Activated B cell treated with CpG ODN at 0.5 μM for 24 hours (primary cell): ENCODE measurements at regions not wholly inside any gene's neighbourhood (a gene's known extent, or its start where the extent isn't known, plus 50 kb on each side); places are given as distances from the start of the nearest gene placed in this dataset.

Source experiments
- ATAC-seq: fragments of 200-7000 bp; cut with Tn5 transposase; one replicate; pipeline ENCODE4 v1.10.0; 2021; ENCODE audit warnings: low read depth, mild to moderate bottlenecking, moderate library complexity
- CTCF ChIA-PET: fragments of 350-600 bp; sonication (Branson Sonifier 250); formaldehyde crosslinking; loops from one replicate; lab custom pipeline; 2021; ENCODE audit warnings: antibody characterized with exemption; lab: Charles Lee
- POLR2A ChIA-PET: fragments of 350-600 bp; sonication (Branson Sonifier 250); formaldehyde crosslinking; loops from one replicate; lab custom pipeline; 2021; ENCODE audit warnings: antibody characterized with exemption; lab: Charles Lee
- DNase-seq: peaks from one replicate; pipeline ENCODE4 v3.0.0; 2022
- H3K27ac Mint-ChIP-seq: one replicate; pipeline ENCODE4 v1.8.0; 2020; ENCODE audit warnings: mixed read lengths
- H3K27me3 Mint-ChIP-seq: one replicate; pipeline ENCODE4 v1.8.0; 2021; ENCODE audit warnings: mixed read lengths
- H3K36me3 Mint-ChIP-seq: one replicate; pipeline ENCODE4 v1.8.0; 2021; ENCODE audit warnings: low read depth, mixed read lengths
- H3K4me1 Mint-ChIP-seq: one replicate; pipeline ENCODE4 v1.8.0; 2021; ENCODE audit warnings: mixed read lengths
- H3K4me3 Mint-ChIP-seq: one replicate; pipeline ENCODE4 v1.8.0; 2020; ENCODE audit warnings: mild to moderate bottlenecking, mixed read lengths
- H3K9me3 Mint-ChIP-seq: one replicate; pipeline ENCODE4 v1.8.0; 2020; ENCODE audit warnings: mixed read lengths
- intact Hi-C: fragments of 100-400 bp; cut with micrococcal nuclease; formaldehyde crosslinking; loops from one replicate; pipeline ENCODE4 v1.15.1; 2024
- TF ChIP-seq, protein P1 (sequence below): fragments of 200-600 bp; IDR thresholded peaks from one replicate; pipeline ENCODE4 v1.8.0; 2022; ENCODE audit warnings: antibody characterized with exemption, mild to moderate bottlenecking

DNA sequence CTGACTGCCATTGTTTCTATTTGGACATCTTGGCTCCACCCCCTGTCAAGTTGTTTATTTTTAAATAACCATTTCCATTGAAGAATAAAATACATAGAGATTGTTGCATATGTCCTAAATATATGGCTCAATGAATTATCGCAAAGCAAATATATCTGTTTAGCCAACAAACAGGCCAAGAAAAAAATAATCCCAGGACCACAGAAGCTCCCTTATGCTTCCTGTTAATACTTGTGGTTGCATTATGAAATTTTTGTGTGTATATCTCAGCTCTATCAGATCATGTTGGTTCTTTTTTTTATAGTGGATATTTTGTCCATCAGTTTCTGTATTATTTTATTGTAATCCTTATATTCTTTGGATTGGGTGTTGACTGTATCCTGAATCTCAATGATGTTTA, 53.4 kb upstream of the CYP2C8 start:
- Mint-ChIP-seq H3K36me3 (no peaks in the 10 kb centered on the region), H3K9me3 (peaks cover 26% of the 10 kb centered on the region), H3K27me3 (peaks cover 28% of the 10 kb centered on the region), H3K27ac (no peak overlapping the region), H3K4me1 (no peaks in the 10 kb centered on the region), H3K4me3 (no peak overlapping the region)
- intact Hi-C loops, result no loop called here
- ChIA-PET CTCF (no interaction called here), POLR2A (no interaction called here)
- DNase-seq (no peak), ATAC-seq (no peak)
- TF ChIP-seq, protein P1, sequence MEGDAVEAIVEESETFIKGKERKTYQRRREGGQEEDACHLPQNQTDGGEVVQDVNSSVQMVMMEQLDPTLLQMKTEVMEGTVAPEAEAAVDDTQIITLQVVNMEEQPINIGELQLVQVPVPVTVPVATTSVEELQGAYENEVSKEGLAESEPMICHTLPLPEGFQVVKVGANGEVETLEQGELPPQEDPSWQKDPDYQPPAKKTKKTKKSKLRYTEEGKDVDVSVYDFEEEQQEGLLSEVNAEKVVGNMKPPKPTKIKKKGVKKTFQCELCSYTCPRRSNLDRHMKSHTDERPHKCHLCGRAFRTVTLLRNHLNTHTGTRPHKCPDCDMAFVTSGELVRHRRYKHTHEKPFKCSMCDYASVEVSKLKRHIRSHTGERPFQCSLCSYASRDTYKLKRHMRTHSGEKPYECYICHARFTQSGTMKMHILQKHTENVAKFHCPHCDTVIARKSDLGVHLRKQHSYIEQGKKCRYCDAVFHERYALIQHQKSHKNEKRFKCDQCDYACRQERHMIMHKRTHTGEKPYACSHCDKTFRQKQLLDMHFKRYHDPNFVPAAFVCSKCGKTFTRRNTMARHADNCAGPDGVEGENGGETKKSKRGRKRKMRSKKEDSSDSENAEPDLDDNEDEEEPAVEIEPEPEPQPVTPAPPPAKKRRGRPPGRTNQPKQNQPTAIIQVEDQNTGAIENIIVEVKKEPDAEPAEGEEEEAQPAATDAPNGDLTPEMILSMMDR, result no peak

DNA sequence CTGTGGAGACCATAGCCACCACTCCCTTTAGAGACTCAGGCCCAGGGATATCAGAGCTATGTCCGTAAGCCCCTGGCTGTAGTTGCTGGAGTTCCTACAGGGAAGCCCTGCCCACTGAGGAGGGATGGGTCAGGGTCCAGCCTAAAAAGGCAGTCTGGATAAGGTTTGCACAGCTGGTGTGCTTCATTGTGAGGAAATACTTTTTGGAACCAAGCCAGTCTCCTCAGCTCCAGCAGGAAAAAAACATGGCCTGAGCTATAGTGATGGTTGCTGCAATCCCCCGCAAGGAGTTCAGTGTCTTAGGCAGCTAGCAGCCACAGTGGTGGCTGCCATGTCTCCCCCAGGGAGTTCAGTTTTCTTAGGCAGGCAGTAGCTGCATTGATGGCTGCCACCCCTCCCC, 52.6 kb upstream of the CYP2C8 start:
- TF ChIP-seq, protein P1, result no peak
- POLR2A ChIA-PET, result no interaction called here
- peaks cover 27% of the 10 kb centered on the region for H3K9me3 Mint-ChIP-seq
- intact Hi-C loops, result no loop called here
- no peak overlapping the region for H3K4me3 Mint-ChIP-seq
- DNase-seq, result no peak
- CTCF ChIA-PET, result interaction anchor here (1.2 kb wide), 1 partner anchor 242 kb away, joined by 3 read pairs; no protein-coding TSS in a partner anchor
- peaks cover 30% of the 10 kb centered on the region for H3K27me3 Mint-ChIP-seq
- no peak overlapping the region for H3K27ac Mint-ChIP-seq
- no peaks in the 10 kb centered on the region for H3K4me1 Mint-ChIP-seq
- H3K36me3 Mint-ChIP-seq, result no peaks in the 10 kb centered on the region
- ATAC-seq, result no peak
